Activated CD4-positive, alpha-beta T cell treated with anti-CD3 and anti-CD28 coated beads, Interleukin-2, amount 10 ng/mL, durations not matched to agents 24 days and 14 days (primary cell): ENCODE measurements at regions not wholly inside any gene's neighbourhood (a gene's known extent, or its start where the extent isn't known, plus 50 kb on each side); places are given as distances from the start of the nearest gene placed in this dataset.
"Not testable (repeated sequence)": the region's sequence is repeated elsewhere in the genome, so short reads cannot be mapped to it uniquely, and the experiment has no call there.

Experiments
- DNase-seq: peaks from one replicate; pipeline ENCODE4 v3.0.0; 2022
- H3K27ac Mint-ChIP-seq: one replicate; pipeline ENCODE4 v1.8.0; 2022; ENCODE audit warnings: mild to moderate bottlenecking, mixed read lengths
- H3K27me3 Mint-ChIP-seq: one replicate; pipeline ENCODE4 v1.8.0; 2022; ENCODE audit warnings: mixed read lengths
- H3K36me3 Mint-ChIP-seq: one replicate; pipeline ENCODE4 v1.8.0; 2022; ENCODE audit warnings: low read depth, mild to moderate bottlenecking, mixed read lengths
- H3K4me1 Mint-ChIP-seq: one replicate; pipeline ENCODE4 v1.8.0; 2021; ENCODE audit warnings: mixed read lengths
- H3K4me3 Mint-ChIP-seq: one replicate; pipeline ENCODE4 v1.8.0; 2022; ENCODE audit warnings: mild to moderate bottlenecking, moderate library complexity, mixed read lengths
- H3K9me3 Mint-ChIP-seq: one replicate; pipeline ENCODE4 v1.8.0; 2021; ENCODE audit warnings: mixed read lengths
- intact Hi-C: fragments of 100-400 bp; cut with micrococcal nuclease; formaldehyde crosslinking; loops from one replicate; pipeline ENCODE4 v1.15.1; 2023

- H3K4me3 Mint-ChIP-seq, H3K36me3 Mint-ChIP-seq, H3K4me1 Mint-ChIP-seq, H3K9me3 Mint-ChIP-seq, H3K27ac Mint-ChIP-seq, DNase-seq, H3K27me3 Mint-ChIP-seq, intact Hi-C loops: not testable (repeated sequence)
Measured at GRCh38 chr21:5162693-5163574, 5358.4 kb upstream of the TPTE start.

- DNase-seq, H3K27ac Mint-ChIP-seq, intact Hi-C loops, H3K27me3 Mint-ChIP-seq, H3K9me3 Mint-ChIP-seq, H3K36me3 Mint-ChIP-seq, H3K4me3 Mint-ChIP-seq, H3K4me1 Mint-ChIP-seq: not testable (repeated sequence)
Measured at GRCh38 chr21:5165829-5166228, 5355.6 kb upstream of the TPTE start.
